ENCODE measurements at regions not wholly inside any gene's neighbourhood (a gene's known extent, or its start where the extent isn't known, plus 50 kb on each side); places are given as distances from the start of the nearest gene placed in this dataset.

DNA sequence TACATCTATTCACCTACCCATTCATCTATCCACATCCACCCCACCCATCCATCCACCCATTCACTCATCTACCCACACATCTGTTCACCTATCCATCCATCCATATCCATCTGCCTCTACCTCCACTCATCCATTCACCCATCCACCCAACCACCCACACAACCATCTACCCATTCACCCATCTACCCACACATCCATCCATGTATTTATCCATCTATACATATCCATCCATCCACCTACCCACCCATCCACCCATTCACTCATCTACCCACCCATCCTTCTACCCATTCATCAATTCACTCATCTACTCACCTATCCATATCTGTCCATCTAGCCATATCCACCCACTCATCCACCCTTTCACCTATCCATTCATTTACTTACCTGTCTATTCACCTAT lies 187.6 kb downstream of the ASB1 start:
- TF ChIP-seq EZH2 (IDR thresholded peaks at IDR 0.05; ENCODE audit: borderline replicate concordance, low read length), result no peak
- TF ChIP-seq, protein P1, sequence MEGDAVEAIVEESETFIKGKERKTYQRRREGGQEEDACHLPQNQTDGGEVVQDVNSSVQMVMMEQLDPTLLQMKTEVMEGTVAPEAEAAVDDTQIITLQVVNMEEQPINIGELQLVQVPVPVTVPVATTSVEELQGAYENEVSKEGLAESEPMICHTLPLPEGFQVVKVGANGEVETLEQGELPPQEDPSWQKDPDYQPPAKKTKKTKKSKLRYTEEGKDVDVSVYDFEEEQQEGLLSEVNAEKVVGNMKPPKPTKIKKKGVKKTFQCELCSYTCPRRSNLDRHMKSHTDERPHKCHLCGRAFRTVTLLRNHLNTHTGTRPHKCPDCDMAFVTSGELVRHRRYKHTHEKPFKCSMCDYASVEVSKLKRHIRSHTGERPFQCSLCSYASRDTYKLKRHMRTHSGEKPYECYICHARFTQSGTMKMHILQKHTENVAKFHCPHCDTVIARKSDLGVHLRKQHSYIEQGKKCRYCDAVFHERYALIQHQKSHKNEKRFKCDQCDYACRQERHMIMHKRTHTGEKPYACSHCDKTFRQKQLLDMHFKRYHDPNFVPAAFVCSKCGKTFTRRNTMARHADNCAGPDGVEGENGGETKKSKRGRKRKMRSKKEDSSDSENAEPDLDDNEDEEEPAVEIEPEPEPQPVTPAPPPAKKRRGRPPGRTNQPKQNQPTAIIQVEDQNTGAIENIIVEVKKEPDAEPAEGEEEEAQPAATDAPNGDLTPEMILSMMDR (conservative IDR thresholded peaks at IDR 0.05 in 1 of 2, IDR thresholded peaks at IDR 0.05 in 1 of 2; ENCODE audit: extremely low read depth in 1 of 2, insufficient read depth in 1 of 2, low read depth in 1 of 2, low read length in 2 of 2), result no peak
